Activated CD4-positive, alpha-beta T cell treated with anti-CD3 and anti-CD28 coated beads, Interleukin-2, Interleukin-4, amounts not matched to agents 100 ng/mL and 50 ng/mL, durations not matched to agents 16 hours and 8 hours (primary cell): ENCODE measurements at regions not wholly inside any gene's neighbourhood (a gene's known extent, or its start where the extent isn't known, plus 50 kb on each side); places are given as distances from the start of the nearest gene placed in this dataset.

ENCODE experiments used
- DNase-seq: peaks from one replicate; pipeline ENCODE4 v3.0.0-alpha.2; 2020; ENCODE audit warnings: low spot score

GRCh38 chr10:46228563-46229071 is 58.2 kb upstream of the ANTXRL start:
- DNase-seq, result peak; percentile 57

GRCh38 chr10:46229144-46229563 is 57.6 kb upstream of the ANTXRL start:
- peak; percentile 24 for DNase-seq

- no peak for DNase-seq
These were observed 56.2 kb upstream of the ANTXRL start for GRCh38 chr10:46230615-46231014.

- no peak for DNase-seq
These were observed 55.7 kb upstream of the ANTXRL start for GRCh38 chr10:46231087-46231486.

- no peak for DNase-seq
These were observed 54.7 kb upstream of the ANTXRL start for GRCh38 chr10:46232084-46232483.

GRCh38 chr10:46232666-46233065 is 54.1 kb upstream of the ANTXRL start:
- no peak for DNase-seq

GRCh38 chr10:46233181-46233580 is 53.6 kb upstream of the ANTXRL start:
- DNase-seq, result no peak

- no peak for DNase-seq
These were observed 52.8 kb upstream of the ANTXRL start for GRCh38 chr10:46234026-46234425.

GRCh38 chr10:46234431-46235060 is 52.3 kb upstream of the ANTXRL start:
- no peak for DNase-seq

GRCh38 chr10:46235705-46236545 is 50.9 kb upstream of the ANTXRL start:
- no peak for DNase-seq

- DNase-seq, result no peak
These were observed 50.3 kb upstream of the ANTXRL start for GRCh38 chr10:46236546-46236887.

GRCh38 chr10:46236941-46237681 is 49.7 kb upstream of the ANTXRL start:
- DNase-seq, result no peak
